H1 (cell line): ENCODE measurements at regions not wholly inside any gene's neighbourhood (a gene's known extent, or its start where the extent isn't known, plus 50 kb on each side); places are given as distances from the start of the nearest gene placed in this dataset.

Experiments
- BACH1 ChIP-seq: IDR thresholded peaks from 2 replicates; pipeline ENCODE4 v1.6.1; 2012; ENCODE audit warnings: low read length, improper control_type of control experiment
- CBX8 ChIP-seq: fragments of 300-800, 300-1000 bp; sonication (generic); IDR thresholded peaks from 2 replicates; pipeline ENCODE4 v1.7.1; 2016; ENCODE audit warnings: low read depth, low read length, borderline replicate concordance
- JUN ChIP-seq: IDR thresholded peaks from 2 replicates; pipeline ENCODE4 v1.6.1; 2011; ENCODE audit warnings: low read depth, mild to moderate bottlenecking, improper control_type of control experiment, low read length
- NANOG ChIP-seq: IDR thresholded peaks from 2 replicates; pipeline ENCODE4 v1.6.1; 2011; ENCODE audit warnings: low read length, low read depth, mild to moderate bottlenecking, inconsistent platforms; ENCODE audit not compliant: insufficient read depth, poor library complexity, severe bottlenecking
- SIX5 ChIP-seq: IDR thresholded peaks from 2 replicates; pipeline ENCODE4 v1.6.1; 2011; ENCODE audit warnings: mild to moderate bottlenecking, low read depth, low read length
- SP1 ChIP-seq: IDR thresholded peaks from 2 replicates; pipeline ENCODE4 v1.6.1; 2011; ENCODE audit warnings: low read depth, low read length
- SP2 ChIP-seq: IDR thresholded peaks from 2 replicates; pipeline ENCODE4 v1.6.1; 2012; ENCODE audit warnings: mild to moderate bottlenecking, low read length, inconsistent platforms

- no peak for TF ChIP-seq CBX8
- no peak for TF ChIP-seq SIX5
- no peak for TF ChIP-seq NANOG
- TF ChIP-seq SP1, result no peak
- TF ChIP-seq BACH1, result no peak
- no peak for TF ChIP-seq JUN
- no peak for TF ChIP-seq SP2
- TF ChIP-seq, all 59 proteins: peak for 0
Measured at GRCh38 chr10:57605948-57606485, 661.7 kb downstream of the IPMK start (continued).
